GM18505 (cell line): ENCODE measurements at regions not wholly inside any gene's neighbourhood (a gene's known extent, or its start where the extent isn't known, plus 50 kb on each side); places are given as distances from the start of the nearest gene placed in this dataset.

Source experiments
- ATAC-seq: cut with Tn5 transposase; IDR thresholded peaks from one replicate; pipeline ENCODE4 v1.9.1; 2021; ENCODE audit not compliant: unreplicated experiment
- POLR2A ChIP-seq: IDR thresholded peaks from 4 replicates; pipeline ENCODE4 v1.6.1; 2011; ENCODE audit warnings: borderline replicate concordance; ENCODE audit not compliant: insufficient read depth, insufficient read length; ENCODE audit errors: extremely low read depth

DNA sequence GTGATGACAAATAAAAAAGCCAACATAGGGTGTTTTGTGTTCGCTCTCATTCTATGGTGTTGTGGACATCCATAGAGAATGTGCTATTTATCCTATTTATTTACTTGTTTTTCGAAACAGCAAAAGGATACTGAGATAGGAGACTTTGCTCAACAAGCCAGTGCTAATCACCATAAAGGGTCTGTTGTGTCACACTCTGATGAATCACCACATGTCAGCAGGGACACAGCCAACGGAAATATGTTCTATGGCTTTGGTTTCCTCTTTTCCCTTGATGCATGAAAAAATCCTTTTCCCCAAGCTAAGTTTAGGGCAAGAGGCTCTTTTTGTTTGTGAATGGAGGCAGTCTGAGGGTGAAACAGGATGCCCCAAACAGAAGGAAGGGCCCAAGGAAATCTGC is 154.3 kb downstream of the RNF152 start:
- no peak for TF ChIP-seq POLR2A
- no peak for ATAC-seq

DNA sequence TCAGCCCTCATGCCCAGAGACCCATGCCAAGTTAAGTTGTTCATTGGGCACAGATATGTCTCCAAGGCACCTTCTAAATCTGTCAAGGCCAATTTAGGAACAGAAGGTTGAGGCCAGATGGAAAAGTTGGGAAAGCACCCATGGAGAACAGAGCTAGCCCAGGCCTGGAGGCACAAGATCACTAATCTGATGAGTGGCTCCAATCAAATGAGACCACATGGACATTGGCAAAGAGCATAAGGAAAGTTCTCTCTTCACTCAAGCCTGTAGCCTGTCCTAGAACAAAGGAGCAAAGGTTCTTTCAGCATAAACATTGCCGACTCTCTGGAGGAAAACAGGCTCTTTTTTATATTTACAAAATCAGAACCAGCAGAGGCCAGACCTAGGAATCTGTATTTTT is 154.8 kb downstream of the RNF152 start:
- no peak for TF ChIP-seq POLR2A
- ATAC-seq, result no peak

DNA sequence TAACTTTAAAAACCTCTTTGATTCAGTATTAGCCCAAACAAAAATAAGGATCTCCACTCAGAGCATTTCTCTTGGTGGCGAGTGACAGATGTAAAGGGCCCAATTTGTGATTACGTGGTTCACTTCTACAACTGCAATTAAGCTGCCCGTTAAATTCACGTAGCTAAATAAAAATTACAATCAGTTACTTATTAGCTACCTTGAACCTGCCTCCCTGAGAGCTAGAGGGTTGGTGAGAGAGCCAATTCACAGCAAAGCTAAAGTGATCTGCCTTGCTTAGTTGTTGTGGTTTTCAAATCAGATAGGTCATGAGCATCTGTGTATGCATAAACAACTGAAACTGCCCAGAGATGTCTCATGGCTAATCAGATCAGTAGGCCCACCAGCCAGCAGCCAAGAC is 156.7 kb downstream of the RNF152 start:
- TF ChIP-seq POLR2A, result no peak
- no peak for ATAC-seq

DNA sequence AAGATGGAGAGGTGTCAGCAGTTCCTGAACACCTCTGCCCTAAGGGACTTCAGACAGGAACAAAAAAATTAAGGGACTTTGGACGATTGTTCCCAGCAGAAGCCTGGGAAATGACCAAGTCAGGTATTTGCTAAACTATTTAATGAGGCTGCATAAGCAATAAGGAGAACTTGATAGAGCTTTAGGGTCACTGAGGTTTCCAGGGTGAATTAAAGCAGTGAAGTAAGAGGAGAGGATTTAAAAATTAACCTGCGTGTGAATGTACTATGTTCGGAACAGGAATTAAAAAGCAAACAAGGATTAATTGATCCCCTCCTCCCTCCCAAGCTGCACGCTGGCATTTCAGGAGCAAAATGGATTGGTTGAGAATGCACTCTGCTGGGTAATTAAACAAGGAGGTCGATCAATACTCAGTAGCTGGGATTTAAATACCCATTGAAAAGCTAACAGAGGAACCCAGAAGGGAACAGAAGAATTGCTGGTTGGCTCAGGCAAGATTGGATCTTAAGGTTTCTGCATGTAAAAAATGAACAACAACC is 157.2 kb downstream of the RNF152 start:
- no peak for ATAC-seq
- TF ChIP-seq POLR2A, result no peak

DNA sequence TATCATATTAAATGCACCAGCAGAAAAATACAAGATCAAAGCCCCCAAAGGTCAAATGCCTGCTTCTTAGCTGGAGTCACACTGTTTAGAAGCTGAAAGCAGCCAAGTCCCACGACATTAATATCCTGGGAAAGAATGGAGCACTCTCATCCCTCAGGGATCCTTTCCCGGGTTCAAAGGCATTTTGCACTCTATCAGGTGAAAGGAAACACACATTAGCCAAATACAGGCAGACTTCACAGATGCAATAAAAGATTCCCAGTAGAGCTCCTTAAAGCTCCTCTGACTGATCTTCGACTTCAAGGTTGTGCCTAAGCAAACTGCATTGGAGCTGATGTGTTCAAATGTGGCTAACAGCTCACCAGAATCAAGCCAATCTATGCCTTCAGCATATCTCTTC is 158.4 kb downstream of the RNF152 start:
- no peak for ATAC-seq
- TF ChIP-seq POLR2A, result no peak

DNA sequence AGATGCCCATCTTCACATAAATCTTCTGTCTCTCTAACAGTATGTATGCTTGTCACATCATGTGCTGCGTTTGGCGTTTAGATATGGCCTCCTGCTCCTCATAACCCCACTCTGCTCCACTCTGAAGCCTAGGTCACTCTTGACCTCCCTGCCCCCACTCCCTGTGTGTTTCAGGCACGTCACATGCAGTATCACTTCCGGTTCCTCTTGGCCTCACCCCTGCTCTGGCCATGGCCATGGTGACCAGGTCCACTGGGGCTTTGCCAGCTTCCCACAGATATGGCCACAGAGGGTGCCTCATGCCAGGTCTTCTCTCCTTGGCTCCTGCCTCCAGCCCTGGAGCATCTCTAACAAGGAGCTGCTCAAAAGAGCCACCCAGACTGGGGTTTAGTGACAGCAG is 160.0 kb downstream of the RNF152 start:
- TF ChIP-seq POLR2A, result no peak
- ATAC-seq, result no peak

DNA sequence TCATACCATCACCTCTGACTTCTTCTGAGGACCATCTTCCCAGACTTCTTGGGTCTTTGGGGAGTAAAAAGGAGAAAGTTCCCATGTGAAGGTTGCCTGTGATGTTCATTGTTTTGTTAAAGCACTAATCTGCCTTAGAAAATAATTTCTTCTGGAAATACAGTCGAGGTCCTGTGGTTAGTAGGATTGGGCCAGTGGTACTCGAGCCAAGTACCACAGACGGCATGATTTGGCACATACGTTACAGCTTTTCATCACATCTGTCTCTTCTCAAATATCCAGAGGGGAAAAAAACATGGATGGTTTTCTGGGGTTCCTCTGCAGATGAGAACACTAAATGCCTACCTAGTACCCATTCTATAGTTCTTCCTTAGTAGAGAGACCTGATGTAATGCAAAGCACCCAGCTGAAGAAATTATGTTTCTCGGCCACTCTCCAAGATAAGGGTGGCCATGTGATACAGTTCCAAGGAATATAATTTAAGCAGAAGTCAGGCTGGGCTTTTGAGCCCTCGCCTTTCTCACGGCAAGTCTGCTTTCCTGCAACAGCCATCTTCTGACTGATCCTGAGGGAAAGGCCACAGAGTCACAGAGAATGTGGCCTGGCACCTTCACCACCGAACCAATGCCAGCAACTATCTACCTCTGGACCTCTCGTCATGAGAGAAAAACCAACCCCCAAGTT is 161.0 kb downstream of the RNF152 start:
- no peak for TF ChIP-seq POLR2A
- ATAC-seq, result no peak

DNA sequence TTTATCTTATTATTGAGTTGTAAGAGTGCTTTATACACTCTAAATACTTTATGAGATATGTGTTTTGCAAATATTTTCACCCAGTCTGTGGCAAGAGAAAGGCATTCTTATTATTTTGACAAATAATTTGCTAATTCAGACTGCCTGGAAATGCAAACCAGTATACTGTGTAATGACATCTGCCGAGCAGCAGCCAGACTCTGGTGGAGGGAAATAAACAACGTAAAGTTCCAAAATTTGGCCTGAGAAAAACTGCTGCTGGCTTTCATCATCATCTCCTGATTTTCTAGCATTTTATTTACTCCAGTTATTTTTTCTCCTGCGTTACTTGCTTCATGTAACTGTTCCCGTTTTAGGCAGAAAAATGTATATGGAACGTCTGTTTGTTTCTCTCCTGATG is 161.6 kb downstream of the RNF152 start:
- ATAC-seq, result no peak
- TF ChIP-seq POLR2A, result no peak

DNA sequence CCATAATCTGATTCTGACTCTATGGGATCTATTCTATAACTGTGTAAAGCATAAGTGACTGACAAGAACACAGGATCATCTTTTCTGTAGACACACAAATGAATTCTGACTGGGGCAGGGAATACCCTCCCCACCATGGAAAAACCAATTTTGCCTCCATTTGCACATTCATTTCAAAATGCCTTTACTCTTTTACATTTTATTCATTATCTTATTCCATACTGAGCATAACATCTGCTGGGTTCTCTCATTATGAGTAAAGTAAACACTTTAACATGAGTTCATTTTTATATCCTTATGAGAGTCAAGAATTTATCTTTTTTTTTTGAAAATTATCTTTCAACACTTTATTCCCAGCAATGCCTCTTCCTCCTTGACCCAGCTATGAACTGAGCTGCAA is 163.5 kb downstream of the RNF152 start:
- no peak for ATAC-seq

DNA sequence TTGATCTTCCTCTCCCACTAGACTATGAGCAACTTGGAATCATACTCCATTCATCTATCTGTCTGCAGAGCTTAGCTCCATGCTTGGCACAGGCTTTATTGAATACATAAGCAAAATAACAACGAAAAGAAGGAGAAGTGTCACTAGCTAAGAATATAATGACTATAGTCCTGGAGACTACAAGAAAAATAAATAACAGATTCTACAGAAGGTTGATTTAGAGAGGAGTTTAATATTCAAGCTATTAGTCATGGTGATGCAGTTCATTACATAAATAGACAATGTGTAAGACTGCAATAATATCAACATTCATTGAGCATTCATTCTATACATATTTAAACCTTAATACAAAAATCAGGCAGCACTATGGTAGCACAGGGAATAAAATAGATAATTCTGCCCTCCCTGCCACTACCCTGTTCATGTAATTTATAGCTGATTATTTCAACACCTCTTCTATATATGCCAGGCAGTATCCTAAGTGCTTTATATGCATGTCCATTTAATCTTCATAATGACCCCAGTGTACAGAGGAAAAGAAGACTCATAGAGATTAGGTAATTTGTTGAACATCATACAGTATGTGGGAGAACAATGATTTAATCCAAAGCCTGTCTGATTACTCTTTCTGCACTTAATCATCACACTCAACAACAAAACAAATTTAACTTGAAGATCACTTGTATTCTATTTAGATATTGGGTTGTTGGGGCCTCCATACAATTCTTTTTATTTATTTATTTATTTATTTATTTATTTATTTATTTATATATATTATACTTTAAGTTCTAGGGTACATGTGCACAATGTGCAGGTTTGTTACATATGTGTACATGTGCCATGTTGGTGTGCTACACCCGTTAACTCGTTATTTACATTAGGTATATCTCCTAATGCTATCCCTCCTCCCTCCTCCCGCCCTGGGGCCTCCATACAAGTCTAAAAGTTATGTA is 165.3 kb downstream of the RNF152 start:
- TF ChIP-seq POLR2A, result no peak
- ATAC-seq, result no peak

More for the DNA sequence above, 163.5 kb downstream of the RNF152 start:
- no peak for TF ChIP-seq POLR2A

DNA sequence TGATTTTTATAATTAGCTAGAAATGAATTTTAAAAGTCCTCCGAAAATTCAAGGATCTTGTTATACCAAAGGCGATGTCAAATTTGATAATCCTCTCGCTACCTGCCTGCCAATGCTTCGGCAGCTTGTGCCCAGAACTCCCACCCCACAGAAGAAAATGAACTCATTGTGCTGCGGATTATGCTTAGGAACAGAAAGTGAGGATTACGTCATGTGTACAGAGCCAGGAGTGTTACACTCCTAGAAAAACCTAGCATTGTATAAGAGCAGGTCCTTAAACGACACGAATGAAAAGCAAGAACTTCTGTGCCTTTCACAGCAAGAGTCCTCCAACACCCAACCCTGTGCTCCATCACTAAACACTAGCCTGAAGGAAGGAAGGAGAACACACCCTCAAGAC is 168.3 kb downstream of the RNF152 start:
- TF ChIP-seq POLR2A, result no peak

DNA sequence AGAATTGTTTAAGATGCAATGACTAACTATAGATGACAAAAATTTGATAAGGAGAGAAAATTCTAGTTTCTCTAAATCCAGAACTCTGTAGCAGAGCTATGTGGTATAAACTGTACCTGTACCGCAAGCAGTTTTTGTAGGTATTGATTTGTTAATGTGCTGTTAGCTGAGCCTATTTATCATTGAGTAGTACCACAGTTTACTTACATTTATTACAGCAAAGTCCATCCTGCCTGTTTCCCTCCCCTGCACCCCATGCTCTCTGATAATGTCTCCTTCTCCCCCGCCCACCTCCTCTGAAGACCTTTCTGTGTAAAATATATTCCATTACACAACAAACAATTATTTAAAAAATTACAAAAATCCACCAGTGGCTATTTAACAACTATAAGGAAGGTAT is 170.6 kb downstream of the RNF152 start:
- ATAC-seq, result no peak
- no peak for TF ChIP-seq POLR2A

More for the DNA sequence above, 168.3 kb downstream of the RNF152 start:
- ATAC-seq, result no peak

DNA sequence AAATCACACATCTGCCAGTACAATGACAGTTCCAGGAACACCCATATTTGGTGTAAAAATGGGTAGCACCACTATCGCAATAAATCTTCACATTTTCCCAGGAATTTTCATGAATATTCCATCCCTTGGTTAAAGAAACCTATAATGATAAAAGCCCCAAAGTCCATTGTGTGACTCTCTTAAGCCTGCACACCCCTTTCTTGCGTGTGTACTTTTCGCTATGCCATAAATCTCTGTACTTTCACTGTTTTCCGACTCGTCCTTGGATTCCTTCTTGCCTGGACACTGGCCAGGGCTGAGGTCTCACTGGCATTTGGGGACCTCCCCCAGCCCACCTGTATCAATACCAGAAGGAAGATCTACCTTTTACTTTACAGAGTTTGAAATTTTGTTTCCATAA is 172.3 kb downstream of the RNF152 start:
- no peak for ATAC-seq
- TF ChIP-seq POLR2A, result no peak

DNA sequence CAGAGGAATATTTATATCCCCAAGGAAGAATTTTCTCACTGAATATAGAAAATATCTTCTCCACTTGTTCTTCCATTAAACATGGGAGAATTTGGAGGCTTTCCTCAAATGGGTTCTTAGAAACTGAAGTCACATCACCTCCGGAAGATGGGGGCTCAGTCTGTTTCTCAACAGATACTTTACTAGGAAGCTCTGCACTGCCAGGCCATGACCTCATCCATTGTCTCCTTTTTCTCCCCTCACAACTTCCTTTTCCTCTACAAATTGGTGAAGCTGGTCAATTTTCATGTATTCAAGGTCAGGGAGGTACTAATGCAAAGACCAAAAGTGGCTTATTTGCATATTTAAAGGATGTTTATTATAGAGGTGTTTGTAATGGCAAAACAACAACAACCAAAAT is 173.1 kb downstream of the RNF152 start:
- TF ChIP-seq POLR2A, result no peak
- no peak for ATAC-seq
